ENCODE measurements at regions not wholly inside any gene's neighbourhood (a gene's known extent, or its start where the extent isn't known, plus 50 kb on each side); places are given as distances from the start of the nearest gene placed in this dataset.

- no peak overlapping the region for H3K23ac ChIP-seq (ENCODE audit: low read length)
- H3K4ac ChIP-seq (ENCODE audit: low read depth, low read length), result no peak overlapping the region
- WGBS (ENCODE audit: extremely low coverage, insufficient coverage, low lambda C conversion rate), result no CpG with 5 or more reads among the region's 1 CpG
- peak overlapping the region; percentile 23 for H3K18ac ChIP-seq (ENCODE audit: low read length)
- H3K27me3 ChIP-seq (ENCODE audit: insufficient read depth, low read length, poor library complexity), result no peaks in the 10 kb centered on the region
- no peak overlapping the region for H3K9ac ChIP-seq (ENCODE audit: low read length)
- no peak for DNase-seq
- H3K4me1 ChIP-seq (ENCODE audit: control insufficient read depth, low read depth, low read length), result no peaks in the 10 kb centered on the region
- no peak overlapping the region for H3K4me3 ChIP-seq (ENCODE audit: low read length)
- peak overlapping the region; percentile 49 for H2BK120ac ChIP-seq (ENCODE audit: low read depth, low read length)
- H3K79me2 ChIP-seq (ENCODE audit: control insufficient read depth, insufficient read depth, low read length), result no peaks in the 10 kb centered on the region
- no peak overlapping the region for H2BK5ac ChIP-seq (ENCODE audit: low read length)
- H2BK15ac ChIP-seq (replicated peaks; ENCODE audit: low read depth), result no peak overlapping the region
- H3K56ac ChIP-seq (ENCODE audit: low read length), result no peak overlapping the region
- no peak overlapping the region for H3K4me2 ChIP-seq (ENCODE audit: low read length)
- no peak overlapping the region for H2AK5ac ChIP-seq (ENCODE audit: low read length)
- H4K5ac ChIP-seq (ENCODE audit: low read length), result no peak overlapping the region
- no peak overlapping the region for H3K27ac ChIP-seq (ENCODE audit: low read depth, low read length)
- no peak overlapping the region for H4K8ac ChIP-seq (ENCODE audit: low read depth, low read length)
- H3K79me1 ChIP-seq (ENCODE audit: low read length), result no peaks in the 10 kb centered on the region
- no peaks in the 10 kb centered on the region for H3K36me3 ChIP-seq (ENCODE audit: control insufficient read depth, insufficient read depth, low read length)
Observed at GRCh38 chr5:107274571-107274970, 396.2 kb downstream of the EFNA5 start.

DNA sequence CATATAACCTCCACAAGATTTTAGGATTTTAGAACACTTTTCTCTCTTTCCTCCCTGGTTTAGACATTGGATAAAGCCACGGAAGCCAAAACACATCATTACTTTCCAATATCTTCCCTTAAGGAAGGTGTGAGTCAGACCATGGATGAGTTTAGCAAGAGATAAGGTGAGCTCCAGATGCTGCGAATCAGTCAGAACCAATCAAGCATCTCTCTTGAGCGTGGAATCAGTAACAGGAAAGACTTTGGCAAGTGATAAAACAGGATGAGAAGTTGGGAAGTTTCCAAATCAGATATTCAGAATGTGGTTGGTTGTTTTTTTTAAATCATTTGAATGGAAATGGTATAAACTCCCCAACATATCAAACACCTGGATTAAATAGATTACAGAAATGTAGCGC lies 397.8 kb downstream of the EFNA5 start:
- Histone ChIP-seq H2BK15ac (replicated peaks; ENCODE audit: low read depth) (no peak overlapping the region), H3K18ac (ENCODE audit: low read length) (no peak overlapping the region)
- WGBS (ENCODE audit: extremely low coverage, insufficient coverage, low lambda C conversion rate), result no CpG with 5 or more reads among the region's 4 CpGs

DNA sequence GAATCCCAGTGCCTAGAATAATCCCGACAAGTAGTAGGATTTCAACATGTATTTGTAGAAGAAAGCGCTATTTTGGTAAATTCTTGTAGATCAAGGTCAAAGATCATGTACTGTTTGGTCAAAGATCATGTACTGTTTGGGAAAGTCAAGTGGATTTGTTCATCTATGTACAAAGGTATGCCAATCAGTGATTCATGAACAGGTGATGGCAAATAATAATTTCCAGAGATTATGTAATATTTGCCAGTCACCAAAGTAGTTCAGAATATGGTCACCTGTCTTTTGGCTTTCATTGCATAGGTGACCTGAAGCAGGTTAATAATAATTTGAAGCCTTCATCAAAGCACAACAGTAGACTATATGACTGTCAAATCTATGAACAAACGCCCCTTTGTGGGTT lies 398.2 kb downstream of the EFNA5 start:
- no peaks in the 10 kb centered on the region for H3K4me1 ChIP-seq (ENCODE audit: control insufficient read depth, low read depth, low read length)
- no peak overlapping the region for H3K27ac ChIP-seq (ENCODE audit: low read depth, low read length)
- H2BK5ac ChIP-seq (ENCODE audit: low read length), result no peak overlapping the region
- no peak overlapping the region for H3K18ac ChIP-seq (ENCODE audit: low read length)
- no peak overlapping the region for H3K23ac ChIP-seq (ENCODE audit: low read length)
- WGBS (ENCODE audit: extremely low coverage, insufficient coverage, low lambda C conversion rate), result no CpG with 5 or more reads among the region's 3 CpGs
- H2AK5ac ChIP-seq (ENCODE audit: low read length), result no peak overlapping the region
- no peak overlapping the region for H3K4ac ChIP-seq (ENCODE audit: low read depth, low read length)
- H3K56ac ChIP-seq (ENCODE audit: low read length), result no peak overlapping the region
- no peaks in the 10 kb centered on the region for H3K27me3 ChIP-seq (ENCODE audit: insufficient read depth, low read length, poor library complexity)
- H3K79me1 ChIP-seq (ENCODE audit: low read length), result no peaks in the 10 kb centered on the region
- H4K5ac ChIP-seq (ENCODE audit: low read length), result no peak overlapping the region
- no peak overlapping the region for H3K4me2 ChIP-seq (ENCODE audit: low read length)
- H3K79me2 ChIP-seq (ENCODE audit: control insufficient read depth, insufficient read depth, low read length), result no peaks in the 10 kb centered on the region
- no peak overlapping the region for H3K9ac ChIP-seq (ENCODE audit: low read length)
- no peak for DNase-seq
- H4K8ac ChIP-seq (ENCODE audit: low read depth, low read length), result no peak overlapping the region
- H3K36me3 ChIP-seq (ENCODE audit: control insufficient read depth, insufficient read depth, low read length), result no peaks in the 10 kb centered on the region
- no peak overlapping the region for H2BK15ac ChIP-seq (replicated peaks; ENCODE audit: low read depth)
- no peak overlapping the region for H3K4me3 ChIP-seq (ENCODE audit: low read length)
- H2BK120ac ChIP-seq (ENCODE audit: low read depth, low read length), result no peak overlapping the region

More for the DNA sequence above, 397.8 kb downstream of the EFNA5 start:
- Histone ChIP-seq H3K4ac (ENCODE audit: low read depth, low read length) (no peak overlapping the region), H3K4me1 (ENCODE audit: control insufficient read depth, low read depth, low read length) (no peaks in the 10 kb centered on the region), H3K36me3 (ENCODE audit: control insufficient read depth, insufficient read depth, low read length) (no peaks in the 10 kb centered on the region), H2BK120ac (ENCODE audit: low read depth, low read length) (no peak overlapping the region), H2BK5ac (ENCODE audit: low read length) (no peak overlapping the region), H3K27me3 (ENCODE audit: insufficient read depth, low read length, poor library complexity) (no peaks in the 10 kb centered on the region), H3K4me2 (ENCODE audit: low read length) (no peak overlapping the region), H2AK5ac (ENCODE audit: low read length) (no peak overlapping the region), H3K4me3 (ENCODE audit: low read length) (no peak overlapping the region), H4K5ac (ENCODE audit: low read length) (no peak overlapping the region), H3K79me1 (ENCODE audit: low read length) (no peaks in the 10 kb centered on the region), H4K8ac (ENCODE audit: low read depth, low read length) (no peak overlapping the region), H3K27ac (ENCODE audit: low read depth, low read length) (no peak overlapping the region), H3K56ac (ENCODE audit: low read length) (no peak overlapping the region), H3K23ac (ENCODE audit: low read length) (no peak overlapping the region), H3K9ac (ENCODE audit: low read length) (no peak overlapping the region), H3K79me2 (ENCODE audit: control insufficient read depth, insufficient read depth, low read length) (no peaks in the 10 kb centered on the region)
- peak; percentile 68 for DNase-seq

DNA sequence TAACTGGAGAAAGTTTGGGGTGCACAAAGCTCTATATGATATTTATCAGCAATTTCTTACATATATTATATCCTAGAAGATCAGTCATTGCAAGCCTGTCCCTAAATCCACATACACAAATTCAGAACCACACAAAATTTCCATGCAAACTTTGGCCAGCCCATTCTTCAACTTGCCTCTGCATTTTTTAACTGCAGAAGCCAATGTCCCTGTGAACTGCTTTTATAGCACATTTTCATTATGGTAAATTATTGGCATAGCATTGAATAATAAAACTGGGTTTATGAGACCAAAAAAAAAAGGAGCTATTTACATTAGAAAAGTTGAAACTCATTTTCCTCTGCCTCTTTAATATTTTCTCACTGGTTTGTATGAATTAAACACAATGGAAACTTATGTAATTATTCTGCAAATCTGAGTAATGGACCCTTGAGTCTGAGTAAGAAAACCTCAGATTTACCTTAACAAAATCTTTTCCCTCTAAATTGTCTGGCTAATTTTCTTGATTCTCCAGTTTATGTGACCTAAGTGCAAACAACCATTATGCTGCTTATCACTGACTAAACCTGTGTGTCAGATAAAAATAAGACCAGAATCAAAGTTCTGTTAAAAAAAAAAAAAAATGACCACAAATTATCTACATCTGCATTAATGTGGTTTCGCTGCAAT lies 398.9 kb downstream of the EFNA5 start:
- H3K27ac ChIP-seq (ENCODE audit: low read depth, low read length), result no peak overlapping the region
- no peak overlapping the region for H2BK15ac ChIP-seq (replicated peaks; ENCODE audit: low read depth)
- no peaks in the 10 kb centered on the region for H3K4me1 ChIP-seq (ENCODE audit: control insufficient read depth, low read depth, low read length)
- H3K79me1 ChIP-seq (ENCODE audit: low read length), result no peaks in the 10 kb centered on the region
- H2BK120ac ChIP-seq (ENCODE audit: low read depth, low read length), result no peak overlapping the region
- no peak overlapping the region for H3K18ac ChIP-seq (ENCODE audit: low read length)
- no peak overlapping the region for H2BK5ac ChIP-seq (ENCODE audit: low read length)
- no peak for DNase-seq
- no CpG with 5 or more reads among the region's 1 CpG for WGBS (ENCODE audit: extremely low coverage, insufficient coverage, low lambda C conversion rate)
- no peak overlapping the region for H4K8ac ChIP-seq (ENCODE audit: low read depth, low read length)
- H3K27me3 ChIP-seq (ENCODE audit: insufficient read depth, low read length, poor library complexity), result no peaks in the 10 kb centered on the region
- H2AK5ac ChIP-seq (ENCODE audit: low read length), result no peak overlapping the region
- H3K9ac ChIP-seq (ENCODE audit: low read length), result no peak overlapping the region
- H3K4me2 ChIP-seq (ENCODE audit: low read length), result no peak overlapping the region
- no peak overlapping the region for H3K23ac ChIP-seq (ENCODE audit: low read length)
- no peaks in the 10 kb centered on the region for H3K36me3 ChIP-seq (ENCODE audit: control insufficient read depth, insufficient read depth, low read length)
- no peak overlapping the region for H3K4ac ChIP-seq (ENCODE audit: low read depth, low read length)
- H3K56ac ChIP-seq (ENCODE audit: low read length), result no peak overlapping the region
- no peak overlapping the region for H4K5ac ChIP-seq (ENCODE audit: low read length)
- no peaks in the 10 kb centered on the region for H3K79me2 ChIP-seq (ENCODE audit: control insufficient read depth, insufficient read depth, low read length)
- no peak overlapping the region for H3K4me3 ChIP-seq (ENCODE audit: low read length)

DNA sequence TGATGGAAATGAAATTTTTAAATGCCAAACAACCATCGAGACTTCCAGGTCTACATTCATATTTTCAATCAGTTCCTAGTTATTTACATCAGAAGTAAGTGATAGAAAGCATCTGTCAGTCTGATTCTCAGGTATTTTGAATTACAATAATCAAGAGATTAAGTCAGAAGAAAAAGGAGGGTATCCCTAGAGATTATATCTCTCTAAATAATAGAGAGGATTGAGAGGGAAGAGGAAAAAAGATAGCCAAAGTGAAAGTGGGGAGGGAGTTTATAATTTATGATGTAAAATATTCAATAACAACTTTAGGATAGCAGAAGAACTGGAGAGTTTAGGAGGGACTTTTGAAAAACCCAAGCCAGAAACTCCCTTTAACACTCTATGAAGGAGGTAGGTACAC lies 400.2 kb downstream of the EFNA5 start:
- no peak overlapping the region for H3K23ac ChIP-seq (ENCODE audit: low read length)
- H2AK5ac ChIP-seq (ENCODE audit: low read length), result no peak overlapping the region
- H3K4ac ChIP-seq (ENCODE audit: low read depth, low read length), result no peak overlapping the region
- no peak overlapping the region for H2BK5ac ChIP-seq (ENCODE audit: low read length)
- no CpG with 5 or more reads among the region's 1 CpG for WGBS (ENCODE audit: extremely low coverage, insufficient coverage, low lambda C conversion rate)
- no peak overlapping the region for H3K4me3 ChIP-seq (ENCODE audit: low read length)
- H4K5ac ChIP-seq (ENCODE audit: low read length), result no peak overlapping the region
- no peak overlapping the region for H3K27ac ChIP-seq (ENCODE audit: low read depth, low read length)
- H3K27me3 ChIP-seq (ENCODE audit: insufficient read depth, low read length, poor library complexity), result no peaks in the 10 kb centered on the region
- no peak overlapping the region for H2BK15ac ChIP-seq (replicated peaks; ENCODE audit: low read depth)
- H3K36me3 ChIP-seq (ENCODE audit: control insufficient read depth, insufficient read depth, low read length), result no peaks in the 10 kb centered on the region
- no peaks in the 10 kb centered on the region for H3K4me1 ChIP-seq (ENCODE audit: control insufficient read depth, low read depth, low read length)
- no peak overlapping the region for H3K18ac ChIP-seq (ENCODE audit: low read length)
- no peak for DNase-seq
- no peaks in the 10 kb centered on the region for H3K79me1 ChIP-seq (ENCODE audit: low read length)
- no peak overlapping the region for H4K8ac ChIP-seq (ENCODE audit: low read depth, low read length)
- no peak overlapping the region for H3K4me2 ChIP-seq (ENCODE audit: low read length)
- no peaks in the 10 kb centered on the region for H3K79me2 ChIP-seq (ENCODE audit: control insufficient read depth, insufficient read depth, low read length)
- H3K56ac ChIP-seq (ENCODE audit: low read length), result no peak overlapping the region
- no peak overlapping the region for H2BK120ac ChIP-seq (ENCODE audit: low read depth, low read length)
- H3K9ac ChIP-seq (ENCODE audit: low read length), result no peak overlapping the region

DNA sequence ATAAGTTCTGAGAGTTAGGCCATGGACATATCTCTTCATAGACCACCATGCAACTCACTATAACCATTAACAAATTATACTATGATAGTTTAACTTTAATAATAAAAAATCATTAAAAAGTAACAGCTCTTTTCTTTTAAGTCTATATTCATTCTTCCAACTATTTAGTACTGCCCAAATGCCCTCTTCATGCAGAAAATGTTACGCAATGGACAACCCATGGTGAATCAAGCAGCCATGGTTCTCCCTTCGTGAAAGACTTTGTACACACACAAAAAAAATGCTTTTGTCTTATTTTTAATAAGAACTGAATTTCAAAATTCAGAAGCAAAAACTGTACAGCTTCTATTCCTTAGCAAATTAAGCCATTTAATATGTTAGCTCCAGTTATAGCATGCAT lies 401.1 kb downstream of the EFNA5 start:
- Histone ChIP-seq H3K4me2 (ENCODE audit: low read length) (no peak overlapping the region), H2BK120ac (ENCODE audit: low read depth, low read length) (no peak overlapping the region), H3K4me1 (ENCODE audit: control insufficient read depth, low read depth, low read length) (no peaks in the 10 kb centered on the region), H2AK5ac (ENCODE audit: low read length) (no peak overlapping the region), H4K5ac (ENCODE audit: low read length) (no peak overlapping the region), H3K9ac (ENCODE audit: low read length) (no peak overlapping the region), H3K27me3 (ENCODE audit: insufficient read depth, low read length, poor library complexity) (no peaks in the 10 kb centered on the region), H2BK5ac (ENCODE audit: low read length) (no peak overlapping the region), H3K23ac (ENCODE audit: low read length) (no peak overlapping the region), H3K18ac (ENCODE audit: low read length) (no peak overlapping the region), H3K56ac (ENCODE audit: low read length) (no peak overlapping the region), H2BK15ac (replicated peaks; ENCODE audit: low read depth) (no peak overlapping the region), H3K79me2 (ENCODE audit: control insufficient read depth, insufficient read depth, low read length) (no peaks in the 10 kb centered on the region), H3K36me3 (ENCODE audit: control insufficient read depth, insufficient read depth, low read length) (no peaks in the 10 kb centered on the region), H3K4ac (ENCODE audit: low read depth, low read length) (no peak overlapping the region), H3K79me1 (ENCODE audit: low read length) (no peaks in the 10 kb centered on the region), H3K27ac (ENCODE audit: low read depth, low read length) (no peak overlapping the region), H4K8ac (ENCODE audit: low read depth, low read length) (no peak overlapping the region), H3K4me3 (ENCODE audit: low read length) (no peak overlapping the region)
- WGBS (ENCODE audit: extremely low coverage, insufficient coverage, low lambda C conversion rate), result no CpG with 5 or more reads among the region's 2 CpGs
- no peak for DNase-seq
